ENCODE measurements at regions not wholly inside any gene's neighbourhood (a gene's known extent, or its start where the extent isn't known, plus 50 kb on each side); places are given as distances from the start of the nearest gene placed in this dataset.
A peak's percentile ranks its signal among the peaks of the same experiment; 100 is the strongest.

- TF ChIP-seq CTCF (IDR thresholded peaks at IDR 0.05) = no peak
- peak in 2 of 3 donors; percentile 4 to 44 for TF ChIP-seq POLR2AphosphoS5 (IDR thresholded peaks at IDR 0.05)
- no peak for TF ChIP-seq POLR2A (IDR thresholded peaks at IDR 0.05)
These were observed 52.7 kb upstream of the CIBAR2 start for GRCh38 chr16:85164838-85165516.
